NT2/D1 (cell line): ENCODE measurements at regions not wholly inside any gene's neighbourhood (a gene's known extent, or its start where the extent isn't known, plus 50 kb on each side); places are given as distances from the start of the nearest gene placed in this dataset.

Experiments used
- SUZ12 ChIP-seq: IDR thresholded peaks from 2 replicates; pipeline ENCODE4 v1.6.1; 2011; ENCODE audit not compliant: insufficient read length, insufficient read depth; ENCODE audit errors: extremely low read depth
- ZNF274 ChIP-seq: IDR thresholded peaks from 2 replicates; pipeline ENCODE4 v1.6.1; 2011; ENCODE audit warnings: mild to moderate bottlenecking, low read depth, low read length

DNA sequence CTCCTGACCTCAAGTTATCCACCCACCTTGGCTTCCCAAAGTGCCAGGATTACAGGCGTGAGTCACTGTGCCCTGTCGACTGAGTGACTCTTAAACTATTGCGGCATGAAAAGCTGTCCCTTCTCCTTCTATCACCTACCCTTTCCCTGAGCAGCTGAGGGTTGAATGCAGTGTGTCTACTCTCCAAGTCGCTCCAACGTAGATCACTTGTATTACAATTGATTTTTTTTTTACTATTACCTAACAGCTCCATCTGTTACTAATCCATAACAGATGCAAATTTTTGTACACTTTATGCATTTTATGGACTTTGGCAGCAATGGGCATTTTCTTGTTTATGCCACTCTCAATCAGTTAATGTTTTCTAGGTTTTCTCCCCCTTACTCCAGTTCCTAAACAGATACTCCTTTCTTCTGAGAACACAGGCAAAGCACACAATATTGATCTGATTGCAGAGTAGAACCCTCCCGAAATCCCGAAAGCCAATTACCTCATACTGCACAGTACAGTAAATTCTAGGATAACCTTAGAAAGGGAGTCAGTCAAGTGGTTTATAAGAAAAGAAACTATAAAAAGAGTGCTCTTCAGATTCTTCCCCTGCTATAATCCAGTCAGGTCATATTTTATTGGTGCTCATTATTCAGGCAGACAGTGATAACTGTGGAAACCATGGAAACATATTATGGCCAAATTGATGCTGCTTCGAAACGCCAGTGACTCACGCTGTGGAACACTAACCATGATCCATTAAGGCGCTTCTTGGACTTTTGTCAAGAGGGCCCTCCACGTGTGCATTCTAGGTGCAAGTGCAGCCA, 273.0 kb downstream of the ADGB start:
- no peak for TF ChIP-seq SUZ12
- TF ChIP-seq ZNF274, result no peak
